Raji (cell line): ENCODE measurements at regions not wholly inside any gene's neighbourhood (a gene's known extent, or its start where the extent isn't known, plus 50 kb on each side); places are given as distances from the start of the nearest gene placed in this dataset.

Source experiments
- POLR2A ChIP-seq: IDR thresholded peaks from 2 replicates; pipeline ENCODE4 v1.6.1; 2011; ENCODE audit warnings: low read depth, low read length, control low read depth; ENCODE audit not compliant: insufficient read depth

DNA sequence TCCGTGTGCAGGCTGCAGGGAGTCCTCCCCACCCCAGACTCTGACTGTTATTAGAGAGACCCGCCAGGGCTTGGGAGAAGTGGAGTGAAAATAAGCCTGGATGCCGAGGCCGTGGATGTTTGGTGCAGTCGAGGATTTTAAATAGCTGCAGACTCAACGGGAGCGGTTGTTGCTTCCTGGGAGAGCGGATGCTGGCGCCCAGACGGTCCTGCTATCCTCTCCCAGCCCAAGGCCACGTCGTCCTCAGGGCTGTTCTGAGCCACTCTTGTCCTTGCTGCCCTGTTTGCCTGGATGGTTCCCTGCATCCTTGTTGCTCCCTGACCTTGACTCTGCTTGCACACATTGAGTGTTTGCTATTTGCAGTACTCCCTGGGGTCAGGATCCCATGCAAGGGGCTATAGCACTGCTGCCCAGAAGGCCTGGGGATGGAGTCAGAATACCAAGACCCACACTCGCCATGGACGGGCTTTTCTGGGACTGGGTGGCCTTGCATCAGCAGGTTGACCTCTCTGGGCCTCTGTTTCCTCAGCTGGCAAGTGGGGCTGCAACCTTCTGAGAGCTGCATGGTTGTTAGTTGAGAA, 205.3 kb upstream of the C1orf174 start:
- TF ChIP-seq POLR2A, result no peak

- TF ChIP-seq POLR2A, result no peak
Measured at GRCh38 chr1:4106731-4107130, 206.7 kb upstream of the C1orf174 start.

DNA sequence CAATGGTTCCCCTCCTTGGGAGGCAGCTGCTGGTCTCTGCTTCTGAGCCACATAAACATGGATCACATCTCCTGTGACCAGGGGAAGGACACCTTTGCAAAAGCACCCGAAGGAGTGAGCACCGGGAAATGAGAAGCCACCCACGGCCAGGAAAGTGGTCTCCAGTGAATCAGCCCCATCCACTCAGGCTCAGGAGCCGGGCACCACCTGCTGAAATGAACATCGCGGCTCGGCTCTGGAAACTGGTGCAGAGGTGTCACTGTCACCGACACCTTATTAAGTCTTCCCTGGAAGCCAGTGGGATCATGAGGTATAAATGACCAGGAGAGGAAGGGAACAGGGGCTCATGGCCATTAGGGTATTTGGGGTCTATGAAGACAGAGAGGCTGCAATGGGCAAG, 207.2 kb upstream of the C1orf174 start:
- TF ChIP-seq POLR2A, result no peak

- no peak for TF ChIP-seq POLR2A
Measured at GRCh38 chr1:4108331-4108730, 208.3 kb upstream of the C1orf174 start.

GRCh38 chr1:4108758-4109627, 208.9 kb upstream of the C1orf174 start:
- TF ChIP-seq POLR2A, result no peak

- no peak for TF ChIP-seq POLR2A
Measured at GRCh38 chr1:4109628-4109940, 209.5 kb upstream of the C1orf174 start.

GRCh38 chr1:4110888-4111287, 210.8 kb upstream of the C1orf174 start:
- no peak for TF ChIP-seq POLR2A

DNA sequence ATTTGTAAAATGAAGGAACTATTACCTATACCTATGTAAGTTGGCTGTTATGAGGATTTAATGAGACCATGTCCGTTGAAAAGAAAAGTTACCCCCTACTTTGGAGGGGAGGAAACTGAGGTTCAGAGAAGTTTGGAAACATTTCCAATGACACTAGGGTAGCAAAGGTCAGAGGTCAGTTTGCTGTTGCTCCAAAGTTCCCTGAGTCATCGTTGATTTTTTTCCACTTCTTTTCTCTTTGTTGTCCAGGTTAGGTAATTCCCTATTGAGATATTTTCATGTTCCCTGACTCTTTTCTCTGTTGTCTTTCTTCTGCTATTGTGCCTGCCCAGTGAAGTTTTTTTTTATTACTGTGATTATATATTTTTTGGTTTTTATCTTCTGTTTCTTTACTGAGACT, 213.8 kb upstream of the C1orf174 start:
- TF ChIP-seq POLR2A, result no peak

DNA sequence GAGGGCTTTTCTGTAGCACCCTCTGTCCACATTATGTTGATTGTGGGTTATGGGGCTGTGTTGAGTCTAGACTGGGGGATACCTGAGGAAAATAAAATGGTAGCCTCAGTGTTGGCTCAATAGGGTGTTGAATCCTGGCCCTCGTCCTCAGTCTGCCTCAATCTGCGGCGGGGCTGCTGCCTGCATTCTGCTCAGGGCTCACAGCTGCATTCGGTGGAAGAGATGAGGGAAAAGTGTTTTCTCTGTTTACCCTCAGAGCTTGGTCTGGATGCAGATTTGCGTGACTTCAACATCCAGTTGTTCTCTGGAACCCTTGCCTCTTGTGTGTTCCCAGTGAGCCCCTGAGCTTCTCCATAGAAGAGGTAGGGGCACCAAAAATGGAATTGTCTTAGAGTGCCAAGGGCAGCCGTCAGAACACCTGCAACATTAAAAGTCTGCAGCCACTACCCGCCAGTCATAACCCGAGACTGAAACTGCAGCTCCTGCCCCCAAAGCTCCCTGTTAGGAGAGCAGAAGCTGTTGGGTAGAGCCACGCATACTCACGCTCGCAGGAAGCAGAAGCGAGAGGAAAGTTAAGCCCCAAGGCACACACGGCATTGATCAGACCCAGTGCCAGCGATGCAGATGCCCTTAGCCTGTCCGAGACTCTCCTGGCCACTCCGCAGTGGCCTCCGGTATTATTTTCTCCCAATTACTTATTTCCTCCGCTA, 215.3 kb upstream of the C1orf174 start:
- no peak for TF ChIP-seq POLR2A

DNA sequence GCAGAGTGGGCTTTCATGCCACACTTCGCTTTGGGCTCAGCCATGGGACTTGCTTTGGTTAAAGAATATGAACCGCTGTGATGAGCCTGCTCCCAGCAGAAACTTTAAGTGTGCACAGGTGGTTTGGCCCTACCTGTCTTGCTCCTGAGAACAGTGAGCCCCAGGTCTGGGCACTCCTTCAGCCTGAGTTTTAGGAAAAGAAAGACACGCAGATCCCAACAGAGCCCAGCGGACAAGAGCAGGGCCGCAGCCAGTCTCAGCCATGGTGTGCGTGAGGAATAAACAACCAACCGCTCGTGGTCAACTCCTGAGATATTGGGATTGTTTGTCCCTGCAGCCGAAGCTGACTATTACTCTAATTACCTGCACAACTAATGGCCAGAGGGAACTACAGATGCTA, 217.1 kb upstream of the C1orf174 start:
- TF ChIP-seq POLR2A, result no peak

- TF ChIP-seq POLR2A, result no peak
Measured at GRCh38 chr1:4118746-4119515, 218.9 kb upstream of the C1orf174 start.

DNA sequence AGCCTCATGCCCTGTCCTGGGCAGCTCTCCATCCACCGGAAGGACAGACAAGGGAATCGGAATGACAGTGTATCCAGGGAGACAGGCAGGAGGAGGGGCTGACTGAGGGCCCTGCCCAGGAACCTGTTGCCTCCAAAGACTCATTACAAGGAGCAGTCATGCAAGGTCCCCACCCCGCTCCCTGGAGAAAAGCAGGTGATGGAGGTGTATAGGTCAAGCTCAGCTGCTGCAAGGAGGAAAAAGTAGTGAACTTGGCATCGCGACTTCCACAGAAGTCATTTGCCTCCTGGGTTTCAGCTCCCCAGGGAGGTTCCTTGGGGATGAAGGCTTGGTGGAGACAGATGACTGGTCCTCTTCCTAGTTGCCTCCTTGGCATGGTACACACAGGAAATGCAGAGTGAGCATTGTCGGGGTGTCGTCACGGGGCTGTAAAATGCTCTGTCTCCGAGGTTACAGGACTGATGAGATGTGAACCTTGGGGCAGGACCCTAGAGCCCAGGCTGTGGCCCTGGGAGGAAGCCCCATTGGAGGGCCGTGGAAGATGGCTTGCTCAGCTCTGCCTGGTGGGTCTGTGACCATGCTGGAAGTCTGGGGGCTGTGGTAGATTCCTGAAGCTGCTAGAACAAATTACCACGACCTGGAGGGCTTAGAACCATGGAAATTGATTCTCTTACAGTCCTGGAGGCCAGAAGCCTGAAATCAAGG, 219.6 kb upstream of the C1orf174 start:
- TF ChIP-seq POLR2A, result no peak

DNA sequence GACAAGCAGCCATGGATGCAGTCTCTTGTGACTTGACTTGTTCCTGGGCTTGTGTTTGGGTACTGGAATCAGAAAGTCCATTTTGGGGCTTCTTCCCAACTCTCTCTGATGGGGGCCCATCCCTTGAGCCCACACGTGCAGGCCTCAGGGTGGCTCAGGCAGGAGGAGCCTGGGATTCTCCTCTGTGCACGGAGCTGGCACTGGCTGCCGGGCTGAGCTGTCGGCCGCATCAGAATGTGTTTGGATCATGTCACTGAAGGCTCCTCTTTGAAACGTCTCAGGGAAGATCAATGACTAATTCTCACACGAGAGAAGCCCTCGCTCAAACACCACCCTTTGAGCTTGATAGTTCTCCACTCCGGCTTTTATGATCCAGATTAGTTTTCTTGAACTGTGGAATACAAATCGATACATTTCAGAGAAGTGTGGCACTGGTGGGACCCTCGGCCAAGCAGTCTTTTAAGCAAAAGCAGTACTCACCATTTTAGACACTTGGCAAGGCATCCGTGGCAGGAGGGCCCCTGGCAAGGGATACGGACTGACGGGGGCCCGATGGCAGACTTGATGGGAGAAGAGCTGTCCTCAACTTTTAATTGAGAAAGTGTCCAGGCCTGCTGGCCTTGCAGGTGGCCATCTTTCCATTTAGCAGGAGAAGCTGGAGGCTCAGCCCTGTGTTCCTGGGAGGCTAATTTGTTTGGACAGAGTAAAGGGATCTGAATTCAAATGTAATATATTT, 220.7 kb upstream of the C1orf174 start:
- TF ChIP-seq POLR2A, result no peak

- TF ChIP-seq POLR2A, result no peak
Measured at GRCh38 chr1:4121293-4121684, 221.2 kb upstream of the C1orf174 start.

DNA sequence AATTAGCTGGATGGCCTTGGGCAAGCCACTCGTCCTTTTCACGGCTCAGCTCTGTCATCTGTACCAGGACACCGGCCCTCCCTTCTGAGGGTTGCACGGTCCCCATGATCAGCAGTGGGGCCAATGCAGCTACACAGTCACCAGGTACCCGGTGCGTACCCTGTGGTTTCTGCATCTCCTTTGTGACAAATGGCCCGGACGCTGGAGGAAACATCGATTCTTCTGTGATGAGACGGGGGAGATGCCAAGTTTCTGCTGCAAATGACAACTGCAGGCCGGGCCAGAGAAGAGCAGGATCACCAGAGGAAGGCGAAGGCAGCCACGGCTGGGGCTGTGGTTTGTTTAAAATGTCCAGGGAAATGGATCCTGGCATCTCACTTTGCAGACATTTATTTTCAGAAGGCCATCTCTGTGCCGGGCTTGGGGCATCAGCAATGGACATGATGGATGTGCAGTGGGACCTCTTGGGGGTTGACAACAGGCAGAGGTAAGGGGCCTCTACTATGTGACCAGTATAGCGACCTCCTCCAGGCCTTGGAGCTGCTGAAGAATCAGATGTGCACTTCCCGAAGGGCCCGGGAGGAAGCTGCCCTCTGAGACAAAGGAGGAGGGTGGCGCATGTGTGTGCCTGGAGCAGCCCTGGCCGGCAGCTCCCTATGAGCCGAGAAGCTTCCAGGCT, 221.9 kb upstream of the C1orf174 start:
- TF ChIP-seq POLR2A, result no peak
